ENCODE measurements at regions not wholly inside any gene's neighbourhood (a gene's known extent, or its start where the extent isn't known, plus 50 kb on each side); places are given as distances from the start of the nearest gene placed in this dataset.

DNA sequence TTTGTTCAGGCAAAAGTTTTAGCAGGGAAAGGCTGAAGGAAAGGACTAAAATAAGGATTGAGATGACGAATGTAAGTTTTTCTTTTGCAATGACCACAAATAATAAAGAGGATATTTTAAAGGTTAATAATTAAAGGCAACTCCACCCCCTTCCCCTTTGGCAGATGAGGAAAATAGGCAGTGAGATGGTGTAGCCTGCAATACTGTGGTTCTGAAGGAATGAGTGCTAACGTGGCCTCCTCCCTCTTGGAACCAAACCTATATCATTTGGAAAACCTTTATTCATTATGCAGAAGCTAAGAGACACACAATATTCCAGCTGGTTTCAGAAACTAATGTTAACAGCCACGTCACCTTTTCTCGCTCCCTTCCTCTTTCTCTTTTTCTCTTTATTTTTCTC is 70.9 kb upstream of the COL1A2 start:
- no peak overlapping the region for H3K4me3 ChIP-seq (ENCODE audit: low read depth, low read length)

GRCh38 chr7:94324380-94325121 is 70.1 kb upstream of the COL1A2 start:
- DNase-seq (ENCODE audit: low read depth), result no peak
- no peak overlapping the region for H3K4me3 ChIP-seq (ENCODE audit: low read depth, low read length)
- no peak for TF ChIP-seq CTCF (IDR thresholded peaks at IDR 0.05; ENCODE audit: control insufficient read depth, extremely low read depth, insufficient read depth)

More for the DNA sequence above, 70.9 kb upstream of the COL1A2 start:
- no peak for TF ChIP-seq CTCF (IDR thresholded peaks at IDR 0.05; ENCODE audit: control insufficient read depth, extremely low read depth, insufficient read depth)
- DNase-seq (ENCODE audit: low read depth), result no peak

- no peak overlapping the region for H3K4me3 ChIP-seq (ENCODE audit: low read depth, low read length)
- TF ChIP-seq CTCF (IDR thresholded peaks at IDR 0.05; ENCODE audit: control insufficient read depth, extremely low read depth, insufficient read depth), result no peak
- no peak for DNase-seq (ENCODE audit: low read depth)
These were observed 69.6 kb upstream of the COL1A2 start for GRCh38 chr7:94325122-94325475.

DNA sequence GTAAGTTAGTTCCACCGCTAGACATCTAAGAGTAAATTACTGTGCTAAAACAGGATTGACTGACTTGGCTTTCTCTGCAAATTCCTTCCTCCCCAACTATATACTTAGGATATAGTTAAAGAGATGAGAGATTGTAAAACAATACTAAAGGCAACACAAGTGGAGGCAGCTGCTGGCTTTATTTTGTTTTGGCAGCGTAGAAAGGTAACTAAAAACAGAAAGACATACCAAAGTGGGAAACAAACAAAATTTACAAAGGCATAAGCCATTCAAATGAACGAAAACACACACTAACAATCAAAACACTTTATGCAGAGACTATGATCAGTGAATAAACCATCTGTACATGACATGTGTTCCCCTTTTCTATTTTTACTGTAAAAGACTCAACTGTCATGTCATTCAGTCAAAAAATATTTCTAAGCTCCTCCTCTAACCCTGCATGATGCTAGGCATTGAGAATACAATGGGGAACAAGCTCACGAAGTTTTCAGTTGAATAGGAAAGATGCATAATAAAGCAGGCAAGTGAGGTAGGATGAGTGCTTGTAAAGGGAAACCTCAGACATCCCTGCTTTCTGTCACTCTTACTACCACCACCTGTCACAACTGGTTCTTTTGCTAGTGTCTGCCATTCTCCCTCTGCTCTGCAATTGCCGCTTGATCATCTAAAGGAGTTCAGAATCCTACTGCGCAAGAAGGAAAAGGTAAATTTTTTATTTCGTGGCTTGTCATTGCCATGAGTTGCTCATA is 64.2 kb upstream of the COL1A2 start:
- DNase-seq (ENCODE audit: low read depth), result no peak
- H3K4me3 ChIP-seq (ENCODE audit: low read depth, low read length), result no peak overlapping the region
- no peak for TF ChIP-seq CTCF (IDR thresholded peaks at IDR 0.05; ENCODE audit: control insufficient read depth, extremely low read depth, insufficient read depth)

- H3K4me3 ChIP-seq (ENCODE audit: low read depth, low read length), result no peak overlapping the region
- no peak for DNase-seq (ENCODE audit: low read depth)
- no peak for TF ChIP-seq CTCF (IDR thresholded peaks at IDR 0.05; ENCODE audit: control insufficient read depth, extremely low read depth, insufficient read depth)
These were observed 62.1 kb upstream of the COL1A2 start for GRCh38 chr7:94332571-94332970.

- TF ChIP-seq CTCF (IDR thresholded peaks at IDR 0.05; ENCODE audit: control insufficient read depth, extremely low read depth, insufficient read depth), result no peak
- H3K4me3 ChIP-seq (ENCODE audit: low read depth, low read length), result no peak overlapping the region
- DNase-seq (ENCODE audit: low read depth), result no peak
These were observed 60.9 kb upstream of the COL1A2 start for GRCh38 chr7:94333810-94334209.

All from LNCaP clone FGC (cell line).